NB4 (cell line): ENCODE measurements at regions not wholly inside any gene's neighbourhood (a gene's known extent, or its start where the extent isn't known, plus 50 kb on each side); places are given as distances from the start of the nearest gene placed in this dataset.

Experiments used
- CTCF ChIP-seq: IDR thresholded peaks from one replicate; pipeline ENCODE4 v1.5.1; 2012; ENCODE audit warnings: low read depth, low read length
- POLR2A ChIP-seq: IDR thresholded peaks from 2 replicates; pipeline ENCODE4 v1.6.1; 2011; ENCODE audit warnings: mild to moderate bottlenecking; ENCODE audit not compliant: insufficient read length; ENCODE audit errors: extremely low read depth

GRCh38 chr11:90635886-90636285 lies 413.0 kb upstream of the CHORDC1 start:
- TF ChIP-seq CTCF (no peak), POLR2A (no peak)
